HEK293T (cell line): ENCODE measurements at regions not wholly inside any gene's neighbourhood (a gene's known extent, or its start where the extent isn't known, plus 50 kb on each side); places are given as distances from the start of the nearest gene placed in this dataset.

Source experiments
- ARNT ChIP-seq: fragments of 450-650 bp; IDR thresholded peaks from 2 replicates; pipeline ENCODE4 v1.6.1; 2017; ENCODE audit warnings: mild to moderate bottlenecking
- ELF4 ChIP-seq: fragments of 450-650 bp; IDR thresholded peaks from 2 replicates; pipeline ENCODE4 v1.6.1; 2017; ENCODE audit warnings: antibody characterized with exemption
- FOXK2 ChIP-seq: fragments of 450-650 bp; IDR thresholded peaks from 2 replicates; pipeline ENCODE4 v1.6.1; 2016; ENCODE audit warnings: mild to moderate bottlenecking
- LEF1 ChIP-seq: fragments of 450-650 bp; IDR thresholded peaks from 2 replicates; pipeline ENCODE4 v1.6.1; 2017; ENCODE audit warnings: mild to moderate bottlenecking, borderline replicate concordance
- SP1 ChIP-seq: fragments of 450-650 bp; IDR thresholded peaks from 2 replicates; pipeline ENCODE4 v1.6.1; 2017
- TARDBP ChIP-seq: fragments of 450-650 bp; IDR thresholded peaks from 2 replicates; pipeline ENCODE4 v1.6.1; 2016
- ZNF384 ChIP-seq: fragments of 450-650 bp; IDR thresholded peaks from 2 replicates; pipeline ENCODE4 v1.6.1; 2016

GRCh38 chr3:177330779-177331178, 133.5 kb upstream of the TBL1XR1 start:
- TF ChIP-seq TARDBP: no peak
- no peak for TF ChIP-seq ELF4
- TF ChIP-seq ZNF384: no peak
- TF ChIP-seq SP1: no peak
- no peak for TF ChIP-seq LEF1
- TF ChIP-seq ARNT: no peak
- TF ChIP-seq FOXK2: no peak
